ENCODE measurements at regions not wholly inside any gene's neighbourhood (a gene's known extent, or its start where the extent isn't known, plus 50 kb on each side); places are given as distances from the start of the nearest gene placed in this dataset.

- DNase-seq: no peak
Measured at GRCh38 chr6:48490658-48491057, 379.7 kb upstream of the PTCHD4 start.

- peak; percentile 3 for DNase-seq
Measured at GRCh38 chr6:48486876-48487275, 375.9 kb upstream of the PTCHD4 start.

GRCh38 chr6:48486373-48486772 lies 375.4 kb upstream of the PTCHD4 start:
- no peak for DNase-seq

- peak; percentile 7 for DNase-seq
Measured at GRCh38 chr6:48476257-48476656, 365.3 kb upstream of the PTCHD4 start.

GRCh38 chr6:48475275-48475674 lies 364.3 kb upstream of the PTCHD4 start:
- DNase-seq: no peak

- DNase-seq: no peak
Measured at GRCh38 chr6:48474830-48475229, 363.8 kb upstream of the PTCHD4 start.

GRCh38 chr6:48474136-48474535 lies 363.1 kb upstream of the PTCHD4 start:
- DNase-seq: no peak

GRCh38 chr6:48472535-48472934 lies 361.5 kb upstream of the PTCHD4 start:
- no peak for DNase-seq

- no peak for DNase-seq
Measured at GRCh38 chr6:48472091-48472490, 361.1 kb upstream of the PTCHD4 start.

GRCh38 chr6:48471326-48471725 lies 360.3 kb upstream of the PTCHD4 start:
- no peak for DNase-seq

- DNase-seq: no peak
Measured at GRCh38 chr6:48449002-48449401, 338.0 kb upstream of the PTCHD4 start.

GRCh38 chr6:48447251-48447650 lies 336.3 kb upstream of the PTCHD4 start:
- DNase-seq: no peak

GRCh38 chr6:48429610-48430009 lies 318.6 kb upstream of the PTCHD4 start:
- no peak for DNase-seq

GRCh38 chr6:48429021-48429420 lies 318.0 kb upstream of the PTCHD4 start:
- DNase-seq: no peak

GRCh38 chr6:48426636-48427035 lies 315.6 kb upstream of the PTCHD4 start:
- DNase-seq: peak; percentile 65

- DNase-seq: peak; percentile 70
Measured at GRCh38 chr6:48423640-48424365, 312.8 kb upstream of the PTCHD4 start.

- no peak for DNase-seq
Measured at GRCh38 chr6:48419992-48420391, 309.0 kb upstream of the PTCHD4 start.

- no peak for DNase-seq
Measured at GRCh38 chr6:48417927-48418326, 306.9 kb upstream of the PTCHD4 start.

- DNase-seq: no peak
Measured at GRCh38 chr6:48412656-48413055, 301.7 kb upstream of the PTCHD4 start.

GRCh38 chr6:48404927-48405326 lies 293.9 kb upstream of the PTCHD4 start:
- DNase-seq: no peak

GRCh38 chr6:48403587-48403986 lies 292.6 kb upstream of the PTCHD4 start:
- DNase-seq: no peak

GRCh38 chr6:48401016-48401415 lies 290.0 kb upstream of the PTCHD4 start:
- no peak for DNase-seq

- DNase-seq: no peak
Measured at GRCh38 chr6:48397887-48398286, 286.9 kb upstream of the PTCHD4 start.

GRCh38 chr6:48389146-48390043 lies 278.4 kb upstream of the PTCHD4 start:
- no peak for DNase-seq

Data from fibroblast of skin of back (primary cell).